GM12878 (cell line): ENCODE measurements at regions not wholly inside any gene's neighbourhood (a gene's known extent, or its start where the extent isn't known, plus 50 kb on each side); places are given as distances from the start of the nearest gene placed in this dataset.

Source experiments
- ATAC-seq: fragments of 200-7000 bp; cut with Tn5 transposase; 3 replicates; pipeline ENCODE4 v1.9.1; 2020; ENCODE audit warnings: mild to moderate bottlenecking, moderate library complexity
- BruUV-seq: library from RNA; stranded (reverse); fragments of 400-500 nt; replicated peaks from 2 replicates; lab custom pipeline; 2021; lab: Mats Ljungman, UMichigan
- CTCF ChIA-PET: fragments of 300-600 bp; sonication (Branson Sonifier 250); formaldehyde crosslinking; extraction: SDS; loops from one replicate; lab custom pipeline; 2021; ENCODE audit warnings: inconsistent platforms; lab: Yijun Ruan, JAX
- POLR2A ChIA-PET: fragments of 350-600 bp; formaldehyde crosslinking; extraction: SDS; loops from one replicate; lab custom pipeline; 2021; ENCODE audit warnings: inconsistent platforms; lab: Charles Lee
- RAD21 ChIA-PET: fragments of 300-600 bp; sonication (Branson Sonifier 250); formaldehyde crosslinking; loops from one replicate; lab custom pipeline; 2023; ENCODE audit warnings: antibody characterized with exemption; ENCODE audit not compliant: unreplicated experiment; lab: Charles Lee
- SMC1A ChIA-PET: fragments of 300-600 bp; sonication (Branson Sonifier 250); formaldehyde crosslinking; loops from one replicate; lab custom pipeline; 2023; ENCODE audit not compliant: unreplicated experiment, uncharacterized antibody; lab: Charles Lee
- DNase-seq: peaks from one replicate; pipeline ENCODE4 v3.0.0-alpha.2; 2011; ENCODE audit warnings: low read depth, low spot score
- FAIRE-seq: peaks from 3 replicates; lab custom pipeline; 2011; peaks lifted over from hg19 to GRCh38; lab: Jason Lieb, UNC
- H2AFZ ChIP-seq: 2 replicates; pipeline ENCODE4 v1.6.0; 2011; ENCODE audit warnings: low read depth, low read length, control low read depth; ENCODE audit not compliant: control insufficient read depth
- H3K27ac ChIP-seq: 2 replicates; pipeline ENCODE4 v1.5.1; 2011; ENCODE audit warnings: control low read depth; ENCODE audit not compliant: control insufficient read depth, insufficient read depth
- H3K27me3 ChIP-seq, 2 experiments: replicated peaks in 1 of 2; 2 replicates each; pipeline versions ENCODE4 v1.6.0 to v1.6.1; 2011; ENCODE audit warnings: low read length in 1 of 2; ENCODE audit not compliant: control insufficient read depth in 2 of 2, insufficient read depth in 2 of 2
- H3K36me3 ChIP-seq, 2 experiments: 2 replicates each; pipeline ENCODE4 v1.5.1; 2011; ENCODE audit warnings: low read length in 1 of 2; ENCODE audit not compliant: control insufficient read depth in 2 of 2, insufficient read depth in 2 of 2
- H3K4me1 ChIP-seq: 2 replicates; pipeline ENCODE4 v1.6.1; 2011; ENCODE audit warnings: mild to moderate bottlenecking, low read length, moderate library complexity, mixed read lengths; ENCODE audit not compliant: control insufficient read depth, insufficient read depth
- H3K4me2 ChIP-seq: 2 replicates; pipeline ENCODE4 v1.6.0; 2011; ENCODE audit warnings: control low read depth; ENCODE audit not compliant: control insufficient read depth, insufficient read depth
- H3K4me3 ChIP-seq: fragments of 200-600 bp; sonication (generic); 2 replicates; pipeline ENCODE4 v1.5.1; 2016
- H3K79me2 ChIP-seq: 2 replicates; pipeline ENCODE4 v1.6.0; 2011; ENCODE audit warnings: low read length; ENCODE audit not compliant: control insufficient read depth, insufficient read depth
- H3K9ac ChIP-seq: 2 replicates; pipeline ENCODE4 v1.8.0; 2011; ENCODE audit warnings: low read length, control low read depth, mixed read lengths; ENCODE audit not compliant: control insufficient read depth, insufficient read depth
- H3K9me3 ChIP-seq: replicated peaks from 3 replicates; pipeline ENCODE4 v1.5.1; 2011; ENCODE audit warnings: mild to moderate bottlenecking, low read length; ENCODE audit not compliant: control insufficient read depth, insufficient read depth
- H4K20me1 ChIP-seq: 2 replicates; pipeline ENCODE4 v1.6.0; 2011; ENCODE audit not compliant: control insufficient read depth, insufficient read depth
- ASH2L ChIP-seq: fragments of 300-600, 200-600 bp; sonication (generic); IDR thresholded peaks from 2 replicates; pipeline ENCODE4 v1.6.1; 2017; ENCODE audit warnings: low read depth, mild to moderate bottlenecking, borderline replicate concordance
- BRCA1 ChIP-seq: IDR thresholded peaks from 2 replicates; pipeline ENCODE4 v1.6.1; 2011; ENCODE audit warnings: low read depth, low read length, improper control_type of control experiment
- CBX3 ChIP-seq: fragments of 200-600 bp; sonication (generic); IDR thresholded peaks from 2 replicates; pipeline ENCODE4 v1.6.1; 2016; ENCODE audit warnings: low read depth, borderline replicate concordance
- E2F4 ChIP-seq: IDR thresholded peaks from 2 replicates; pipeline ENCODE4 v1.6.1; 2012; ENCODE audit warnings: low read depth, low read length, improper control_type of control experiment
- ESRRA ChIP-seq: IDR thresholded peaks from 2 replicates; pipeline ENCODE4 v1.6.1; 2012; ENCODE audit warnings: mild to moderate bottlenecking, low read length, improper control_type of control experiment
- HDAC2 ChIP-seq: fragments of 200-600 bp; sonication (generic); IDR thresholded peaks from 2 replicates; pipeline ENCODE4 v1.6.1; 2017
- KDM1A ChIP-seq: fragments of 200-600 bp; sonication (generic); IDR thresholded peaks from 2 replicates; pipeline ENCODE4 v1.6.1; 2016; ENCODE audit warnings: borderline replicate concordance
- MEF2A ChIP-seq: IDR thresholded peaks from 2 replicates; pipeline ENCODE4 v1.6.1; 2011; ENCODE audit warnings: low read depth, mild to moderate bottlenecking, low read length, moderate library complexity; ENCODE audit not compliant: insufficient read depth
- MEF2B ChIP-seq: fragments of 450-650 bp; IDR thresholded peaks from 2 replicates; pipeline ENCODE4 v1.6.1; 2018; ENCODE audit warnings: mild to moderate bottlenecking, moderate library complexity; ENCODE audit not compliant: partially characterized antibody, poor library complexity, severe bottlenecking
- MXI1 ChIP-seq: fragments of 150-350 bp; IDR thresholded peaks from 2 replicates; pipeline ENCODE4 v1.6.1; 2011; ENCODE audit warnings: low read depth, mild to moderate bottlenecking, inconsistent platforms, low read length, improper control_type of control experiment
- NFXL1 ChIP-seq: fragments of 450-650 bp; IDR thresholded peaks from 2 replicates; pipeline ENCODE4 v1.6.1; 2017; ENCODE audit warnings: antibody characterized with exemption, mild to moderate bottlenecking, borderline replicate concordance
- RBBP5 ChIP-seq: fragments of 200-600 bp; sonication (generic); conservative IDR thresholded peaks from 2 replicates; pipeline ENCODE4 v1.6.1; 2016
- REST ChIP-seq: IDR thresholded peaks from 2 replicates; pipeline ENCODE4 v1.6.1; 2012; ENCODE audit warnings: mild to moderate bottlenecking, low read depth, low read length
- TCF3 ChIP-seq: IDR thresholded peaks from 2 replicates; pipeline ENCODE4 v1.6.1; 2012; ENCODE audit warnings: low read depth, mild to moderate bottlenecking, low read length, borderline replicate concordance; ENCODE audit not compliant: insufficient read depth
- YBX1 ChIP-seq: fragments of 450-650 bp; IDR thresholded peaks from 2 replicates; pipeline ENCODE4 v1.6.1; 2016; ENCODE audit warnings: antibody characterized with exemption
- ZBTB4 ChIP-seq: fragments of 450-650 bp; formaldehyde crosslinking; IDR thresholded peaks from 2 replicates; pipeline ENCODE4 v1.4.0; 2022; ENCODE audit warnings: mild to moderate bottlenecking, moderate library complexity
- WGBS: methylation state at CpG from one replicate; pipeline ENCODE4 v1.1.6; 2016; ENCODE audit warnings: low lambda C conversion rate; ENCODE audit not compliant: insufficient replicate concordance, insufficient coverage; ENCODE audit errors: missing lambda C conversion rate; 5-methylcytosine and 5-hydroxymethylcytosine counted together
- in situ Hi-C: fragments of 300-500 bp; cut with MboI; formaldehyde crosslinking; loops from 9 replicates; pipeline ENCODE4 v1.14.3; 2018; ENCODE audit warnings: mixed read lengths
- intact Hi-C: fragments of 100-400 bp; cut with micrococcal nuclease; formaldehyde crosslinking; loops from one replicate; pipeline ENCODE4 v1.14.2; 2022; ENCODE audit not compliant: unreplicated experiment

GRCh38 chr10:20474064-20474463 is 423.0 kb downstream of the NEBL start (continued):
- no peak for TF ChIP-seq REST
- TF ChIP-seq YBX1, result no peak
- no peak for TF ChIP-seq CBX3
- no peak for TF ChIP-seq ESRRA
- TF ChIP-seq ASH2L, result no peak

GRCh38 chr10:20473023-20473760 is 423.9 kb downstream of the NEBL start:
- Histone ChIP-seq H3K4me1 (no peaks in the 10 kb centered on the region), H3K79me2 (no peaks in the 10 kb centered on the region), H3K4me2 (no peak overlapping the region), H3K27me3 (no peaks in the 10 kb centered on the region), H2AFZ (no peak overlapping the region), H3K9ac (no peak overlapping the region), H3K27ac (no peak overlapping the region), H3K9me3 (no peaks in the 10 kb centered on the region), H4K20me1 (no peaks in the 10 kb centered on the region), H3K4me3 (no peak overlapping the region), H3K36me3 (no peaks in the 10 kb centered on the region)
- intact Hi-C loops (no loop called here), in situ Hi-C loops (no loop called here)
- ChIA-PET POLR2A (interaction anchor here (0.7 kb wide), 1 partner anchor 1423 kb away, joined by 5 read pairs; no protein-coding TSS in a partner anchor), SMC1A (no interaction called here), RAD21 (no interaction called here), CTCF (no interaction called here)
- ATAC-seq (no peak), FAIRE-seq (no peak), DNase-seq (no peak)
- WGBS, result 20% methylated on average over 4 of the region's 5 CpGs
- BruUV-seq, result no TSS peak
- no peak for TF ChIP-seq KDM1A
- no peak for TF ChIP-seq MEF2B
- TF ChIP-seq MXI1, result no peak
- no peak for TF ChIP-seq BRCA1
- no peak for TF ChIP-seq MEF2A
- TF ChIP-seq NFXL1, result no peak
- TF ChIP-seq RBBP5, result no peak
- TF ChIP-seq TCF3, result no peak
- no peak for TF ChIP-seq HDAC2
- no peak for TF ChIP-seq E2F4
- no peak for TF ChIP-seq ZBTB4 (CRISPR knock-in tag)
